Natural killer cell (primary cell): ENCODE measurements at regions not wholly inside any gene's neighbourhood (a gene's known extent, or its start where the extent isn't known, plus 50 kb on each side); places are given as distances from the start of the nearest gene placed in this dataset.
"Not testable (repeated sequence)": the region's sequence is repeated elsewhere in the genome, so short reads cannot be mapped to it uniquely, and the experiment has no call there.

Experiments used
- ATAC-seq, 3 donors: fragments of 150-1000 bp in 2 of 3; fragments of 200-7000 bp in 1 of 3; cut with Tn5 transposase; 1 replicate in 1 of 3; 2 replicates in 2 of 3; pipeline ENCODE4 v1.10.0; 2021; ENCODE audit warnings: mild to moderate bottlenecking in 2 of 3, moderate library complexity in 2 of 3
- DNase-seq, 2 donors: peaks; one replicate each; pipeline versions ENCODE4 v3.0.0 to v3.0.0-alpha.2; 2013 to 2021; ENCODE audit warnings: mixed read lengths in 1 of 2
- H3K27ac ChIP-seq: one replicate; pipeline ENCODE4 v1.5.1; 2013; ENCODE audit warnings: mild to moderate bottlenecking, low read length
- H3K27me3 ChIP-seq: one replicate; pipeline ENCODE4 v1.6.1; 2013; ENCODE audit warnings: low read length; ENCODE audit not compliant: control insufficient read depth, insufficient read depth
- H3K36me3 ChIP-seq: one replicate; pipeline ENCODE4 v1.6.1; 2013; ENCODE audit warnings: low read length; ENCODE audit not compliant: control insufficient read depth, insufficient read depth
- H3K4me1 ChIP-seq: one replicate; pipeline ENCODE4 v1.6.1; 2013; ENCODE audit warnings: low read length; ENCODE audit not compliant: control insufficient read depth, insufficient read depth
- H3K4me3 ChIP-seq: one replicate; pipeline ENCODE4 v1.5.1; 2013; ENCODE audit warnings: low read length
- H3K9me3 ChIP-seq: one replicate; pipeline ENCODE4 v1.6.1; 2013; ENCODE audit warnings: low read length; ENCODE audit not compliant: control insufficient read depth, insufficient read depth
- H3K27ac Mint-ChIP-seq, 2 donors: one replicate each; pipeline ENCODE4 v1.8.0; 2022; ENCODE audit warnings: mild to moderate bottlenecking in 2 of 2, mixed read lengths in 2 of 2, moderate library complexity in 1 of 2
- H3K27me3 Mint-ChIP-seq, 2 donors: one replicate each; pipeline ENCODE4 v1.8.0; 2022; ENCODE audit warnings: low read depth in 2 of 2, mixed read lengths in 2 of 2
- H3K36me3 Mint-ChIP-seq: one replicate; pipeline ENCODE4 v1.8.0; 2022; ENCODE audit warnings: mixed read lengths
- H3K4me1 Mint-ChIP-seq, 2 donors: one replicate each; pipeline ENCODE4 v1.8.0; 2022; ENCODE audit warnings: mixed read lengths in 2 of 2
- H3K4me3 Mint-ChIP-seq: one replicate; pipeline ENCODE4 v1.8.0; 2022; ENCODE audit warnings: mild to moderate bottlenecking, moderate library complexity, mixed read lengths
- H3K9me3 Mint-ChIP-seq, 2 donors: one replicate each; pipeline ENCODE4 v1.8.0; 2022; ENCODE audit warnings: mixed read lengths in 2 of 2
- CTCF ChIP-seq: fragments of 200-600 bp; IDR thresholded peaks from one replicate; pipeline ENCODE4 v1.8.0; 2022; ENCODE audit warnings: antibody characterized with exemption
- WGBS: methylation state at CpG from one replicate; pipeline ENCODE4 v1.1.7; 2013; ENCODE audit warnings: missing lambda C conversion rate; ENCODE audit not compliant: insufficient coverage; 5-methylcytosine and 5-hydroxymethylcytosine counted together
- intact Hi-C: fragments of 100-400 bp; cut with micrococcal nuclease; formaldehyde crosslinking; loops from one replicate; pipeline ENCODE4 v1.14.2; 2022

- DNase-seq (no peak), ATAC-seq (no peak)
- no peak overlapping the region for H3K27ac ChIP-seq
- H3K9me3 Mint-ChIP-seq = peaks cover 17 to 20% of the 10 kb centered on the region in 2 donors
- H3K36me3 Mint-ChIP-seq = peaks cover 7% of the 10 kb centered on the region
- no peaks in the 10 kb centered on the region for H3K4me1 ChIP-seq
- no peak overlapping the region for H3K4me3 Mint-ChIP-seq
- peaks cover 25% of the 10 kb centered on the region for H3K9me3 ChIP-seq
- no peaks in the 10 kb centered on the region for H3K27me3 Mint-ChIP-seq
- H3K36me3 ChIP-seq = no peaks in the 10 kb centered on the region
- intact Hi-C loops = no loop called here
- no peaks in the 10 kb centered on the region for H3K27me3 ChIP-seq
- 82% methylated on average over 9 of the region's 9 CpGs for WGBS
- H3K27ac Mint-ChIP-seq = no peak overlapping the region
- H3K4me3 ChIP-seq = no peak overlapping the region
- no peak for TF ChIP-seq CTCF
- no peaks in the 10 kb centered on the region for H3K4me1 Mint-ChIP-seq
Measured at GRCh38 chr4:188663369-188663768, 524.1 kb downstream of the TRIML1 start.

GRCh38 chr4:188665491-188666457 is 526.5 kb downstream of the TRIML1 start:
- Mint-ChIP-seq H3K9me3 (peaks cover 14 to 22% of the 10 kb centered on the region in 2 donors), H3K4me1 (no peaks in the 10 kb centered on the region), H3K4me3 (no peak overlapping the region), H3K27me3 (no peaks in the 10 kb centered on the region), H3K36me3 (peaks cover 7% of the 10 kb centered on the region), H3K27ac (no peak overlapping the region)
- no peaks in the 10 kb centered on the region for H3K27me3 ChIP-seq
- no peak for ATAC-seq
- TF ChIP-seq CTCF = no peak
- 52% methylated on average over 7 of the region's 13 CpGs for WGBS
- H3K4me3 ChIP-seq = no peak overlapping the region
- no peaks in the 10 kb centered on the region for H3K36me3 ChIP-seq
- DNase-seq = no peak
- no peaks in the 10 kb centered on the region for H3K4me1 ChIP-seq
- H3K9me3 ChIP-seq = peaks cover 20% of the 10 kb centered on the region
- H3K27ac ChIP-seq = no peak overlapping the region
- intact Hi-C loops = no loop called here

GRCh38 chr4:188678691-188679090 is 539.5 kb downstream of the TRIML1 start:
- Mint-ChIP-seq H3K36me3 (peaks cover 15% of the 10 kb centered on the region), H3K9me3 (peaks cover 20 to 26% of the 10 kb centered on the region in 2 donors)
- H3K4me1 ChIP-seq, H3K27me3 Mint-ChIP-seq, H3K27ac Mint-ChIP-seq, H3K36me3 ChIP-seq, ATAC-seq, H3K27ac ChIP-seq, H3K4me3 ChIP-seq, DNase-seq, H3K4me1 Mint-ChIP-seq, intact Hi-C loops, H3K4me3 Mint-ChIP-seq, H3K27me3 ChIP-seq, H3K9me3 ChIP-seq: not testable (repeated sequence)
- WGBS = no CpG with 5 or more reads among the region's 3 CpGs

GRCh38 chr4:188680004-188680666 is 540.9 kb downstream of the TRIML1 start:
- DNase-seq = no peak
- peaks cover 15% of the 10 kb centered on the region for H3K36me3 Mint-ChIP-seq
- intact Hi-C loops = no loop called here

More at GRCh38 chr4:188680004-188680666, 540.9 kb downstream of the TRIML1 start:
- WGBS = 76% methylated on average over 11 of the region's 12 CpGs
- Histone ChIP-seq H3K27ac (no peak overlapping the region), H3K36me3 (no peaks in the 10 kb centered on the region), H3K27me3 (no peaks in the 10 kb centered on the region), H3K4me1 (no peaks in the 10 kb centered on the region), H3K4me3 (no peak overlapping the region), H3K9me3 (peaks cover 10% of the 10 kb centered on the region)
- no peak overlapping the region for H3K4me3 Mint-ChIP-seq
- no peak for ATAC-seq
- H3K9me3 Mint-ChIP-seq = peaks cover 17 to 22% of the 10 kb centered on the region in 2 donors
- no peak overlapping the region for H3K27ac Mint-ChIP-seq
- no peaks in the 10 kb centered on the region for H3K27me3 Mint-ChIP-seq
- no peaks in the 10 kb centered on the region for H3K4me1 Mint-ChIP-seq
- no peak for TF ChIP-seq CTCF
